ENCODE measurements at regions not wholly inside any gene's neighbourhood (a gene's known extent, or its start where the extent isn't known, plus 50 kb on each side); places are given as distances from the start of the nearest gene placed in this dataset.

DNA sequence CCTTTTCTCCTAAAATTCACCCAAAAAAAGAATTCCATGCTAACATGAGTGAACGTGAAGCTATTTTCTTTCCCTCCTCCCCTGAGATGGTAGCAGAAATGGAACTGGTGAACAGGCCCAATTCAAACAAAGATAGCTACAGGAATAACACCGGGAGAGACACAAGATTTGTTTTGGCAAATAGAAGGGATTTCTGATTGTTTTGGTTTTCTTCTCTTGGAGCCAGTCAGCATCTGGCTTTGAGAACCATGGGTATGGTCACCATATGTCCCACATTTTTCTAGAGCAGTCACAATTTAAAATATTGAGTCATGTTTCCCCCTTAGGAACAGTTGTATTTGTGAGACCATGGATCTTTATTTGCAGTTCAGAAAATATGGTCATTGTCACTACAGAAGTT is 214.1 kb downstream of the FAM76B start:
- TF ChIP-seq, protein P1, sequence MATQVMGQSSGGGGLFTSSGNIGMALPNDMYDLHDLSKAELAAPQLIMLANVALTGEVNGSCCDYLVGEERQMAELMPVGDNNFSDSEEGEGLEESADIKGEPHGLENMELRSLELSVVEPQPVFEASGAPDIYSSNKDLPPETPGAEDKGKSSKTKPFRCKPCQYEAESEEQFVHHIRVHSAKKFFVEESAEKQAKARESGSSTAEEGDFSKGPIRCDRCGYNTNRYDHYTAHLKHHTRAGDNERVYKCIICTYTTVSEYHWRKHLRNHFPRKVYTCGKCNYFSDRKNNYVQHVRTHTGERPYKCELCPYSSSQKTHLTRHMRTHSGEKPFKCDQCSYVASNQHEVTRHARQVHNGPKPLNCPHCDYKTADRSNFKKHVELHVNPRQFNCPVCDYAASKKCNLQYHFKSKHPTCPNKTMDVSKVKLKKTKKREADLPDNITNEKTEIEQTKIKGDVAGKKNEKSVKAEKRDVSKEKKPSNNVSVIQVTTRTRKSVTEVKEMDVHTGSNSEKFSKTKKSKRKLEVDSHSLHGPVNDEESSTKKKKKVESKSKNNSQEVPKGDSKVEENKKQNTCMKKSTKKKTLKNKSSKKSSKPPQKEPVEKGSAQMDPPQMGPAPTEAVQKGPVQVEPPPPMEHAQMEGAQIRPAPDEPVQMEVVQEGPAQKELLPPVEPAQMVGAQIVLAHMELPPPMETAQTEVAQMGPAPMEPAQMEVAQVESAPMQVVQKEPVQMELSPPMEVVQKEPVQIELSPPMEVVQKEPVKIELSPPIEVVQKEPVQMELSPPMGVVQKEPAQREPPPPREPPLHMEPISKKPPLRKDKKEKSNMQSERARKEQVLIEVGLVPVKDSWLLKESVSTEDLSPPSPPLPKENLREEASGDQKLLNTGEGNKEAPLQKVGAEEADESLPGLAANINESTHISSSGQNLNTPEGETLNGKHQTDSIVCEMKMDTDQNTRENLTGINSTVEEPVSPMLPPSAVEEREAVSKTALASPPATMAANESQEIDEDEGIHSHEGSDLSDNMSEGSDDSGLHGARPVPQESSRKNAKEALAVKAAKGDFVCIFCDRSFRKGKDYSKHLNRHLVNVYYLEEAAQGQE (IDR thresholded peaks at IDR 0.05; ENCODE audit: insufficient read depth in 1 of 2, low read depth in 2 of 2, low read length in 2 of 2) = no peak
- TF ChIP-seq POLR2AphosphoS5 (IDR thresholded peaks at IDR 0.05; ENCODE audit: low read depth, low read length) (no peak), SIN3A (IDR thresholded peaks at IDR 0.05; ENCODE audit: borderline replicate concordance, insufficient read depth, low read length) (no peak), FOXP2 (optimal IDR thresholded peaks at IDR 0.05; ENCODE audit: borderline replicate concordance, extremely low read depth, extremely low read length, insufficient read depth) (no peak), TAF1 (IDR thresholded peaks at IDR 0.05; ENCODE audit: borderline replicate concordance, insufficient read depth, low read length) (no peak)

DNA sequence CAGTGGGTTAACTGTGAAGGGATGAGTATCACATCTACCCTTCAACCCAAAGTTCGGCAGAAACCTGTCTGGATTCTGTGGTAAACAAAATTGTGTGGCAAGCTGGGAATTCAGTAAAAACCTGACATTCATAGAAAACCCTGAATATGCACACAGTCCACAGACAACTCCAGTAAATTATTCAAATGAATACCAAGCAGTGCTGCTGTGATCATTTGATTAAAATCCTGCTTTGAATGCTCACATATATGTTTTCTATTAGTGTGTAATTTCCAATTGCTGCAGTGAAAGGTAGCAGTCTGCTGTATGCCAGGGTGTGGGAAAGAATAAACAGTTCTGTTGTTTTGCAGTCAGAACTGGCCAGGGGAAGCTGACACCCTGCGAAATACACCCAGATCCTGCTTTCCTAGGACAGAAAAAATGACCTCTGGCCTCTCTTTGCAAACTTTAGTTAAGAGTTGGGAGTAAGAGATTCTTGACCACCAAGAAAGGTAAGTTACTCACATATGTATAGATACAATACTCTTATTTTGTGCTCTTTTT is 217.8 kb downstream of the FAM76B start:
- no peak for TF ChIP-seq POLR2AphosphoS5 (IDR thresholded peaks at IDR 0.05; ENCODE audit: low read depth, low read length)
- no peak for TF ChIP-seq SIN3A (IDR thresholded peaks at IDR 0.05; ENCODE audit: borderline replicate concordance, insufficient read depth, low read length)
- no peak for TF ChIP-seq TAF1 (IDR thresholded peaks at IDR 0.05; ENCODE audit: borderline replicate concordance, insufficient read depth, low read length)
- no peak for TF ChIP-seq FOXP2 (optimal IDR thresholded peaks at IDR 0.05; ENCODE audit: borderline replicate concordance, extremely low read depth, extremely low read length, insufficient read depth)
- TF ChIP-seq, protein P1 (IDR thresholded peaks at IDR 0.05; ENCODE audit: insufficient read depth in 1 of 2, low read depth in 2 of 2, low read length in 2 of 2) = no peak

DNA sequence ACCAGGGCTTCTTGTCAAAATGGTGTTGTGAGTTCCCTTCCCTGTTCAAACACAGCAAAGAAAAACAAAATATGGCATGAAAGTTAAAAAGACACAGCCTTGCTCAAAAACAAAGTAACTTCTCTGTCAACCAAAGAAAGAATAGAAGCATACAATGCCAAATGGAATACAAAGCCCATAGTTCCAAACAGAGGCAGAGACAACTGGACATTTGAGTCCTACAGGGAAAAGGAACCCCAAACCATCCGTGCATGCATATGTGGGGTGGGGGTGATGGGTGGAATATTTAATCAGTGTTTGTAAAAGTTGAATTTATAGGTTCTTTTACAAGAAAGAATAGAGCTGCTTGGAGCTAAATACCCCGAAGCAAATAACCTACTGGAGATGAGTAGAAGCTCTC is 218.7 kb downstream of the FAM76B start:
- TF ChIP-seq SIN3A (IDR thresholded peaks at IDR 0.05; ENCODE audit: borderline replicate concordance, insufficient read depth, low read length) = no peak
- TF ChIP-seq, protein P1 (IDR thresholded peaks at IDR 0.05; ENCODE audit: insufficient read depth in 1 of 2, low read depth in 2 of 2, low read length in 2 of 2) = no peak
- no peak for TF ChIP-seq POLR2AphosphoS5 (IDR thresholded peaks at IDR 0.05; ENCODE audit: low read depth, low read length)
- TF ChIP-seq FOXP2 (optimal IDR thresholded peaks at IDR 0.05; ENCODE audit: borderline replicate concordance, extremely low read depth, extremely low read length, insufficient read depth) = no peak
- no peak for TF ChIP-seq TAF1 (IDR thresholded peaks at IDR 0.05; ENCODE audit: borderline replicate concordance, insufficient read depth, low read length)

DNA sequence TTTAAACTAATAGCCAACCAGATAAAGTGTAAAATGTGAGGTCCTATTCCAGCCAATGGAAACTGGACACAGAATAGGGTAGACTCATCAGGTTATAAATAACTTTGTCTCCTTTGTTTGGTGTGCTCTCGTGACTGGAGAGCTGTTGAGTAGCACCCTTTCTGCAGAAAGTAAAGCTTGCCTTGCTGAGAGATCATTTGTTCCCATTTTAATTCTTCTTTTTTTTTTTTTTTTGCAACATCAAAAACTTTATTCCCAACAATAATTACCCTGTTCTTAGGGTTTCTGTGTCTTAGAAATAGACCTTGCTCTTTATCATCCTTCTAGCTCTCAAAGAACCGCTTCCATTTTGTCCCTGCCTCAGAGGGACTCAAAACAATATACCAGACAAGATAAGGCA is 220.4 kb downstream of the FAM76B start:
- no peak for TF ChIP-seq SIN3A (IDR thresholded peaks at IDR 0.05; ENCODE audit: borderline replicate concordance, insufficient read depth, low read length)
- TF ChIP-seq, protein P1 (IDR thresholded peaks at IDR 0.05; ENCODE audit: insufficient read depth in 1 of 2, low read depth in 2 of 2, low read length in 2 of 2) = no peak
- no peak for TF ChIP-seq POLR2AphosphoS5 (IDR thresholded peaks at IDR 0.05; ENCODE audit: low read depth, low read length)
- no peak for TF ChIP-seq FOXP2 (optimal IDR thresholded peaks at IDR 0.05; ENCODE audit: borderline replicate concordance, extremely low read depth, extremely low read length, insufficient read depth)
- no peak for TF ChIP-seq TAF1 (IDR thresholded peaks at IDR 0.05; ENCODE audit: borderline replicate concordance, insufficient read depth, low read length)

DNA sequence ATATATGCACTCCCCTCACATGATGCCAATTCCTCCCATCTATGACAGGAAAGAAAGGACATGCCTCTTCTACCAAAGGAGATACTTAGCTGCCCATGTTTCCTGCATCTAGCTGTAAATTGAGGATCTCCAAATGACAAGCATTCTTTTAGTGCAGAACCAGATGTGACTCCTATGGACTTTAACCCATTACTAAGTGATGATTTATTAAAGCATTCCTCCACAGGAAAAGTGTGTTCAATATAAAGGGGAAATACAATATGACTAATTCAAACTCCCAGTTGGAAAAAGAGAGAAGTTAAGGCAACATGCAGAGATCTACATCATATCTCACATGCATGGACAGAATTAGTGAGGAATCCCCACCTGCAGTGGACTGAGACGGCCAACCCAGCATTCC is 221.3 kb downstream of the FAM76B start:
- no peak for TF ChIP-seq POLR2AphosphoS5 (IDR thresholded peaks at IDR 0.05; ENCODE audit: low read depth, low read length)
